ENCODE measurements at regions not wholly inside any gene's neighbourhood (a gene's known extent, or its start where the extent isn't known, plus 50 kb on each side); places are given as distances from the start of the nearest gene placed in this dataset.
A peak's percentile ranks its signal among the peaks of the same experiment; 100 is the strongest.

GRCh38 chr1:64325856-64326255 lies 122.4 kb downstream of the UBE2U start:
- ATAC-seq, result no peak
- no peak overlapping the region for H3K4me3 ChIP-seq
- no peaks in the 10 kb centered on the region for H3K9me3 ChIP-seq
- H3K4me1 ChIP-seq (ENCODE audit: low read depth), result no peaks in the 10 kb centered on the region
- no peak for DNase-seq
- H3K36me3 ChIP-seq (ENCODE audit: low read depth), result no peaks in the 10 kb centered on the region
- intact Hi-C loops (cut with DNase I, micrococcal nuclease), result no loop called here
- no peak for TF ChIP-seq CTCF (IDR thresholded peaks at IDR 0.05)

GRCh38 chr1:64327119-64327518 lies 123.7 kb downstream of the UBE2U start:
- intact Hi-C loops (cut with DNase I, micrococcal nuclease), result no loop called here
- H3K9me3 ChIP-seq, result no peaks in the 10 kb centered on the region
- no peak overlapping the region for H3K4me3 ChIP-seq
- no peaks in the 10 kb centered on the region for H3K4me1 ChIP-seq (ENCODE audit: low read depth)
- H3K36me3 ChIP-seq (ENCODE audit: low read depth), result no peaks in the 10 kb centered on the region
- no peak for DNase-seq
- ATAC-seq, result no peak
- no peak for TF ChIP-seq CTCF (IDR thresholded peaks at IDR 0.05)

GRCh38 chr1:64328193-64328592 lies 124.8 kb downstream of the UBE2U start:
- TF ChIP-seq CTCF (IDR thresholded peaks at IDR 0.05), result no peak
- no peaks in the 10 kb centered on the region for H3K36me3 ChIP-seq (ENCODE audit: low read depth)
- DNase-seq (no peak), ATAC-seq (no peak)
- H3K4me3 ChIP-seq, result no peak overlapping the region
- H3K4me1 ChIP-seq (ENCODE audit: low read depth), result no peaks in the 10 kb centered on the region
- intact Hi-C loops (cut with DNase I, micrococcal nuclease), result no loop called here
- no peaks in the 10 kb centered on the region for H3K9me3 ChIP-seq

- ATAC-seq (no peak), DNase-seq (no peak)
- H3K9me3 ChIP-seq, result no peaks in the 10 kb centered on the region
- H3K4me1 ChIP-seq (ENCODE audit: low read depth), result no peaks in the 10 kb centered on the region
- intact Hi-C loops (cut with DNase I, micrococcal nuclease), result no loop called here
- H3K36me3 ChIP-seq (ENCODE audit: low read depth), result no peaks in the 10 kb centered on the region
- TF ChIP-seq CTCF (IDR thresholded peaks at IDR 0.05), result no peak
- no peak overlapping the region for H3K4me3 ChIP-seq
Observed at GRCh38 chr1:64330839-64331238, 127.4 kb downstream of the UBE2U start.

- no peak for DNase-seq
- H3K36me3 ChIP-seq (ENCODE audit: low read depth), result no peaks in the 10 kb centered on the region
- peak; percentile 44 for ATAC-seq
- no peaks in the 10 kb centered on the region for H3K4me1 ChIP-seq (ENCODE audit: low read depth)
- H3K4me3 ChIP-seq, result no peak overlapping the region
- intact Hi-C loops (cut with DNase I, micrococcal nuclease), result no loop called here
- H3K9me3 ChIP-seq, result no peaks in the 10 kb centered on the region
- no peak for TF ChIP-seq CTCF (IDR thresholded peaks at IDR 0.05)
Observed at GRCh38 chr1:64335636-64336035, 132.2 kb downstream of the UBE2U start.

- DNase-seq (no peak), ATAC-seq (no peak)
- Histone ChIP-seq H3K9me3 (no peaks in the 10 kb centered on the region), H3K36me3 (ENCODE audit: low read depth) (no peaks in the 10 kb centered on the region), H3K4me3 (no peak overlapping the region), H3K4me1 (ENCODE audit: low read depth) (no peaks in the 10 kb centered on the region)
- no peak for TF ChIP-seq CTCF (IDR thresholded peaks at IDR 0.05)
- intact Hi-C loops (cut with DNase I, micrococcal nuclease), result no loop called here
Observed at GRCh38 chr1:64337475-64337874, 132.5 kb upstream of the CACHD1 start.
